Sigmoid colon (tissue), 4 donors: ENCODE measurements at regions not wholly inside any gene's neighbourhood (a gene's known extent, or its start where the extent isn't known, plus 50 kb on each side); places are given as distances from the start of the nearest gene placed in this dataset.

Source experiments
- POLR2A ChIP-seq, 2 donors: fragments of 450-650 bp; IDR thresholded peaks; one replicate each; pipeline ENCODE4 v1.6.1; 2016; ENCODE audit warnings: antibody characterized with exemption in 2 of 2, mild to moderate bottlenecking in 2 of 2, moderate library complexity in 2 of 2
- POLR2AphosphoS5 ChIP-seq, 4 donors: sonication (generic); formaldehyde crosslinking; IDR thresholded peaks; one replicate each; pipeline ENCODE4 v1.6.1; 2017; ENCODE audit warnings: antibody characterized with exemption in 4 of 4
- TF ChIP-seq, protein P1 (sequence below), 4 experiments: fragments of 450-650 bp in 3 of 4; fragments of 200-600 bp in 1 of 4; IDR thresholded peaks; one replicate each; pipeline ENCODE4 v1.5.1; 2016 to 2019; ENCODE audit warnings: antibody characterized with exemption in 4 of 4, mild to moderate bottlenecking in 3 of 4, moderate library complexity in 2 of 4

DNA sequence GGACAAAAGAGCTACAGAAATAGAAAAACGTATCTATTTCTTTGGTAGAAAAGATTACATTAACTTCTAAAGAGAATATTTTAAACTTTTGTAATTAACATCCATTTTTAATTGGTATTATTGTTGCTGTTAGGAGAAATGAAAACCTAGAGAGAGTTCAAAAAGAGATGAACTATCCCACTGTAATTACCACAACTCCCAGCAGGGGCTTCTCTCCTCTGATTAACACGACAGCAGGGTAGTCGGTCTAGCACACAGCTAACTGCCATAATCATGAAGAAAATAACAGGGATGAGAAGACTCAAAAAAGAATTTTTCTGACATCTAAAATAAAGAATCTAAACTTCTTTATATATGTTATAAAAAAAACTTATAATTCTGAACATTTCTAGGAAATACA is 86.2 kb upstream of the CDH9 start:
- TF ChIP-seq POLR2AphosphoS5 (IDR thresholded peaks at IDR 0.05), result no peak
- TF ChIP-seq, protein P1, sequence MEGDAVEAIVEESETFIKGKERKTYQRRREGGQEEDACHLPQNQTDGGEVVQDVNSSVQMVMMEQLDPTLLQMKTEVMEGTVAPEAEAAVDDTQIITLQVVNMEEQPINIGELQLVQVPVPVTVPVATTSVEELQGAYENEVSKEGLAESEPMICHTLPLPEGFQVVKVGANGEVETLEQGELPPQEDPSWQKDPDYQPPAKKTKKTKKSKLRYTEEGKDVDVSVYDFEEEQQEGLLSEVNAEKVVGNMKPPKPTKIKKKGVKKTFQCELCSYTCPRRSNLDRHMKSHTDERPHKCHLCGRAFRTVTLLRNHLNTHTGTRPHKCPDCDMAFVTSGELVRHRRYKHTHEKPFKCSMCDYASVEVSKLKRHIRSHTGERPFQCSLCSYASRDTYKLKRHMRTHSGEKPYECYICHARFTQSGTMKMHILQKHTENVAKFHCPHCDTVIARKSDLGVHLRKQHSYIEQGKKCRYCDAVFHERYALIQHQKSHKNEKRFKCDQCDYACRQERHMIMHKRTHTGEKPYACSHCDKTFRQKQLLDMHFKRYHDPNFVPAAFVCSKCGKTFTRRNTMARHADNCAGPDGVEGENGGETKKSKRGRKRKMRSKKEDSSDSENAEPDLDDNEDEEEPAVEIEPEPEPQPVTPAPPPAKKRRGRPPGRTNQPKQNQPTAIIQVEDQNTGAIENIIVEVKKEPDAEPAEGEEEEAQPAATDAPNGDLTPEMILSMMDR (IDR thresholded peaks at IDR 0.05), result peak in 1 of 4 experiments; percentile 23
- no peak for TF ChIP-seq POLR2A (IDR thresholded peaks at IDR 0.05)
